HFF-Myc (cell line): ENCODE measurements at regions not wholly inside any gene's neighbourhood (a gene's known extent, or its start where the extent isn't known, plus 50 kb on each side); places are given as distances from the start of the nearest gene placed in this dataset.

Source experiments
- DNase-seq: peaks from one replicate; pipeline ENCODE4 v3.0.0-alpha.2; 2011; ENCODE audit warnings: low read depth; ENCODE audit errors: extremely low read depth
- H3K4me3 ChIP-seq: replicated peaks from 2 replicates; pipeline ENCODE4 v1.5.1; 2011; ENCODE audit warnings: low read depth, mild to moderate bottlenecking, control low read depth, low read length
- CTCF ChIP-seq: IDR thresholded peaks from 2 replicates; pipeline ENCODE4 v1.5.1; 2012; ENCODE audit warnings: mild to moderate bottlenecking, low read depth, low read length, control low read depth; ENCODE audit errors: missing control alignments

DNA sequence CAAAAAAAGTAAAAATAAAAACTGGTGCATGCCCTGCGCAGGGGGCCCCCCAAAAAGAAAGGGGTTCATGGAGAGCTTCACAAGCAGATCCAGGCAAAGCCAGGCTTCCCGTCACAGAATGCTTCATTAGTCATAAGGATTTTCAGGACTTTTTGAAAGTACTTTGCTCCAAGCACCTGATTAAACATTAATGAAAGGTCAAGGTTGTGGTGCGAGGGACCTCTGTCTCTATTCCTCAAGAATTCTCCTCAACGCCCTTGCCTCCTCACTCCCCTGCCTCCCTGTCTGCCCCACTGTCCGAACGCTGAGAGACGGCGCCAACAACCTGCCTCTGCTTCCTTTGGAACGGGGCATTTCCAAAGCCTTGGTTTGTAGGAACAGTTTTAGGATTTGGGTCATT is 240.1 kb upstream of the IGF1R start:
- no peak overlapping the region for H3K4me3 ChIP-seq
- no peak for TF ChIP-seq CTCF

GRCh38 chr15:98410328-98410727 is 238.0 kb upstream of the IGF1R start:
- no peak for DNase-seq
- TF ChIP-seq CTCF = no peak
- H3K4me3 ChIP-seq = no peak overlapping the region

More for the DNA sequence above, 240.1 kb upstream of the IGF1R start:
- no peak for DNase-seq

- no peak for TF ChIP-seq CTCF
- no peak overlapping the region for H3K4me3 ChIP-seq
- no peak for DNase-seq
Observed at GRCh38 chr15:98412852-98413251, 235.5 kb upstream of the IGF1R start.

DNA sequence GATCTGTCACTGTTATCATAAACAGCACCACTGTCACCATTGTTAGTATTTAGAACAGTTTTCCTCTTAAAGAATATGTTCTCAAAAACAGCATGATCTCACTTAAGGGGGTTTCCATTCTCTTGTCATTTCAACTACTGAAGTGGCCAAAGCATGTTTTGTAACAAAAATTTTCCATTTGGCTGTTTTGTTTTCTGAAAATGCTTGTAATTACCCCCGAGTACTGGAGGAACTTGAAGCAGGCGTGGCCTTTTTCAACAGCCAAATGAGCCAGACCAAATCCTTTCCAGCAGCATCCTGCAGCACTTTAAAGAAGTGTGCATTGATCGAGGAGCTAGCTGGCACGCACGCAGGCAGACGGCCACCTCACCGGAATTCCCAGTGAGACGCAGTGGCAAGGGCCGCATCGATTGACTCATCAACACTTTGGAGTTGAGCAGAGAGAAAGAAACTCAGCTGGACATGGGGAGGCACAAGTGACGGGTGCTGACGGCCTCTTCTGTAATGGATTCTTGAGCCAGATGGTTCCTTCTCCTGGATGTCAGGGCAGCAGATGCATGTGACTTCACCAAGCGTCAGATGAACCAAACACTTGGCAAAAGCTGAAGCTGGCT is 234.3 kb upstream of the IGF1R start:
- DNase-seq = no peak
- no peak overlapping the region for H3K4me3 ChIP-seq
- TF ChIP-seq CTCF = no peak

- no peak for DNase-seq
- TF ChIP-seq CTCF = no peak
- H3K4me3 ChIP-seq = no peak overlapping the region
Observed at GRCh38 chr15:98416222-98416855, 232.0 kb upstream of the IGF1R start.

GRCh38 chr15:98417346-98417745 is 231.0 kb upstream of the IGF1R start:
- no peak for DNase-seq
- H3K4me3 ChIP-seq = no peak overlapping the region
- TF ChIP-seq CTCF = no peak
